GM12878 (cell line): ENCODE measurements at regions not wholly inside any gene's neighbourhood (a gene's known extent, or its start where the extent isn't known, plus 50 kb on each side); places are given as distances from the start of the nearest gene placed in this dataset.
A peak's percentile ranks its signal among the peaks of the same experiment; 100 is the strongest.

Experiments
- ATAC-seq: fragments of 200-7000 bp; cut with Tn5 transposase; 3 replicates; pipeline ENCODE4 v1.9.1; 2020; ENCODE audit warnings: mild to moderate bottlenecking, moderate library complexity
- BruUV-seq: library from RNA; stranded (reverse); fragments of 400-500 nt; replicated peaks from 2 replicates; lab custom pipeline; 2021; lab: Mats Ljungman, UMichigan
- CTCF ChIA-PET: fragments of 300-600 bp; sonication (Branson Sonifier 250); formaldehyde crosslinking; extraction: SDS; loops from one replicate; lab custom pipeline; 2021; ENCODE audit warnings: inconsistent platforms; lab: Yijun Ruan, JAX
- POLR2A ChIA-PET: fragments of 350-600 bp; formaldehyde crosslinking; extraction: SDS; loops from one replicate; lab custom pipeline; 2021; ENCODE audit warnings: inconsistent platforms; lab: Charles Lee
- RAD21 ChIA-PET: fragments of 300-600 bp; sonication (Branson Sonifier 250); formaldehyde crosslinking; loops from one replicate; lab custom pipeline; 2023; ENCODE audit warnings: antibody characterized with exemption; ENCODE audit not compliant: unreplicated experiment; lab: Charles Lee
- SMC1A ChIA-PET: fragments of 300-600 bp; sonication (Branson Sonifier 250); formaldehyde crosslinking; loops from one replicate; lab custom pipeline; 2023; ENCODE audit not compliant: unreplicated experiment, uncharacterized antibody; lab: Charles Lee
- DNase-seq: peaks from one replicate; pipeline ENCODE4 v3.0.0-alpha.2; 2011; ENCODE audit warnings: low read depth, low spot score
- FAIRE-seq: peaks from 3 replicates; lab custom pipeline; 2011; peaks lifted over from hg19 to GRCh38; lab: Jason Lieb, UNC
- H2AFZ ChIP-seq: 2 replicates; pipeline ENCODE4 v1.6.0; 2011; ENCODE audit warnings: low read depth, low read length, control low read depth; ENCODE audit not compliant: control insufficient read depth
- H3K27ac ChIP-seq: 2 replicates; pipeline ENCODE4 v1.5.1; 2011; ENCODE audit warnings: control low read depth; ENCODE audit not compliant: control insufficient read depth, insufficient read depth
- H3K27me3 ChIP-seq, 2 experiments: replicated peaks in 1 of 2; 2 replicates each; pipeline versions ENCODE4 v1.6.0 to v1.6.1; 2011; ENCODE audit warnings: low read length in 1 of 2; ENCODE audit not compliant: control insufficient read depth in 2 of 2, insufficient read depth in 2 of 2
- H3K36me3 ChIP-seq, 2 experiments: 2 replicates each; pipeline ENCODE4 v1.5.1; 2011; ENCODE audit warnings: low read length in 1 of 2; ENCODE audit not compliant: control insufficient read depth in 2 of 2, insufficient read depth in 2 of 2
- H3K4me1 ChIP-seq: 2 replicates; pipeline ENCODE4 v1.6.1; 2011; ENCODE audit warnings: mild to moderate bottlenecking, low read length, moderate library complexity, mixed read lengths; ENCODE audit not compliant: control insufficient read depth, insufficient read depth
- H3K4me2 ChIP-seq: 2 replicates; pipeline ENCODE4 v1.6.0; 2011; ENCODE audit warnings: control low read depth; ENCODE audit not compliant: control insufficient read depth, insufficient read depth
- H3K4me3 ChIP-seq: fragments of 200-600 bp; sonication (generic); 2 replicates; pipeline ENCODE4 v1.5.1; 2016
- H3K79me2 ChIP-seq: 2 replicates; pipeline ENCODE4 v1.6.0; 2011; ENCODE audit warnings: low read length; ENCODE audit not compliant: control insufficient read depth, insufficient read depth
- H3K9ac ChIP-seq: 2 replicates; pipeline ENCODE4 v1.8.0; 2011; ENCODE audit warnings: low read length, control low read depth, mixed read lengths; ENCODE audit not compliant: control insufficient read depth, insufficient read depth
- H3K9me3 ChIP-seq: replicated peaks from 3 replicates; pipeline ENCODE4 v1.5.1; 2011; ENCODE audit warnings: mild to moderate bottlenecking, low read length; ENCODE audit not compliant: control insufficient read depth, insufficient read depth
- H4K20me1 ChIP-seq: 2 replicates; pipeline ENCODE4 v1.6.0; 2011; ENCODE audit not compliant: control insufficient read depth, insufficient read depth
- ETV6 ChIP-seq, 2 experiments: fragments of 450-650 bp in 1 of 2; IDR thresholded peaks in 1 of 2; conservative IDR thresholded peaks in 1 of 2; 2 replicates each; pipeline ENCODE4 v1.6.1; 2014; ENCODE audit warnings: antibody characterized with exemption in 1 of 2, borderline replicate concordance in 1 of 2, low read depth in 1 of 2, mild to moderate bottlenecking in 1 of 2, moderate library complexity in 1 of 2
- NBN ChIP-seq: fragments of 450-650 bp; IDR thresholded peaks from 2 replicates; pipeline ENCODE4 v1.6.1; 2016
- PKNOX1 ChIP-seq: fragments of 450-650 bp; IDR thresholded peaks from 2 replicates; pipeline ENCODE4 v1.6.1; 2016; ENCODE audit warnings: mild to moderate bottlenecking
- RAD21 ChIP-seq: IDR thresholded peaks from 2 replicates; pipeline ENCODE4 v1.6.1; 2011; ENCODE audit warnings: mild to moderate bottlenecking, low read depth, low read length, moderate library complexity; ENCODE audit not compliant: insufficient read depth
- SMC3 ChIP-seq: IDR thresholded peaks from 2 replicates; pipeline ENCODE4 v1.6.1; 2011; ENCODE audit warnings: low read length, improper control_type of control experiment, borderline replicate concordance
- ZZZ3 ChIP-seq: IDR thresholded peaks from 2 replicates; pipeline ENCODE4 v1.6.1; 2011; ENCODE audit warnings: low read depth; ENCODE audit not compliant: control insufficient read depth, insufficient read length
- WGBS: methylation state at CpG from one replicate; pipeline ENCODE4 v1.1.6; 2016; ENCODE audit warnings: low lambda C conversion rate; ENCODE audit not compliant: insufficient replicate concordance, insufficient coverage; ENCODE audit errors: missing lambda C conversion rate; 5-methylcytosine and 5-hydroxymethylcytosine counted together
- in situ Hi-C: fragments of 300-500 bp; cut with MboI; formaldehyde crosslinking; loops from 9 replicates; pipeline ENCODE4 v1.14.3; 2018; ENCODE audit warnings: mixed read lengths
- intact Hi-C: fragments of 100-400 bp; cut with micrococcal nuclease; formaldehyde crosslinking; loops from one replicate; pipeline ENCODE4 v1.14.2; 2022; ENCODE audit not compliant: unreplicated experiment

- H3K4me1 ChIP-seq: no peaks in the 10 kb centered on the region
- H3K36me3 ChIP-seq: no peaks in the 10 kb centered on the region
- DNase-seq (no peak), FAIRE-seq (no peak), ATAC-seq (no peak)
- no peak for TF ChIP-seq ZZZ3
- TF ChIP-seq SMC3: no peak
- no peak for TF ChIP-seq NBN
- no peak overlapping the region for H3K27ac ChIP-seq
- no peaks in the 10 kb centered on the region for H4K20me1 ChIP-seq
- H3K9me3 ChIP-seq: no peaks in the 10 kb centered on the region
- no peak overlapping the region for H2AFZ ChIP-seq
- POLR2A ChIA-PET: no interaction called here
- H3K4me3 ChIP-seq: no peak overlapping the region
- H3K4me2 ChIP-seq: no peak overlapping the region
- RAD21 ChIA-PET: no interaction called here
- CTCF ChIA-PET: no interaction called here
- no peaks in the 10 kb centered on the region for H3K27me3 ChIP-seq
- SMC1A ChIA-PET: no interaction called here
- WGBS: 67% methylated on average over 2 of the region's 2 CpGs
- in situ Hi-C loops (no loop called here), intact Hi-C loops (no loop called here)
- H3K9ac ChIP-seq: no peak overlapping the region
- no TSS peak for BruUV-seq
- H3K79me2 ChIP-seq: no peaks in the 10 kb centered on the region
These were observed 301.7 kb upstream of the TRAM1L1 start for GRCh38 chr4:117387072-117387471.

- Histone ChIP-seq H3K4me3 (no peak overlapping the region), H3K27me3 (no peaks in the 10 kb centered on the region), H4K20me1 (no peaks in the 10 kb centered on the region), H3K27ac (no peak overlapping the region), H3K9ac (no peak overlapping the region), H3K4me1 (no peaks in the 10 kb centered on the region), H3K9me3 (no peaks in the 10 kb centered on the region), H3K36me3 (no peaks in the 10 kb centered on the region), H3K79me2 (no peaks in the 10 kb centered on the region), H3K4me2 (no peak overlapping the region), H2AFZ (no peak overlapping the region)
- intact Hi-C loops: no loop called here
- 0 out of 2 replicates have a peak, but pooled peaks have one; percentile 1 for TF ChIP-seq RAD21
- TF ChIP-seq PKNOX1: peak; percentile 29; the same call in 1 of the 2 replicates
- no peak for TF ChIP-seq ETV6 (conservative IDR thresholded peaks at IDR 0.05 in 1 of 2, IDR thresholded peaks at IDR 0.05 in 1 of 2; ENCODE audit: borderline replicate concordance in 1 of 2, low read depth in 1 of 2)
- ChIA-PET POLR2A (no interaction called here), CTCF (no interaction called here), SMC1A (no interaction called here), RAD21 (no interaction called here)
- ATAC-seq (no peak), FAIRE-seq (no peak), DNase-seq (no peak)
- in situ Hi-C loops: no loop called here
- BruUV-seq: no TSS peak
These were observed 314.9 kb upstream of the TRAM1L1 start for GRCh38 chr4:117400039-117400835.
